Neural progenitor cell (in vitro differentiated cells): ENCODE measurements at regions not wholly inside any gene's neighbourhood (a gene's known extent, or its start where the extent isn't known, plus 50 kb on each side); places are given as distances from the start of the nearest gene placed in this dataset.

Experiments used
- DNase-seq: peaks from one replicate; pipeline ENCODE4 v3.0.0-alpha.2; 2016; ENCODE audit warnings: low spot score
- H2AFZ ChIP-seq: fragments of 200-600 bp; sonication (generic); replicated peaks from 2 replicates; pipeline ENCODE4 v1.6.1; 2016; ENCODE audit warnings: antibody characterized with exemption
- H3F3A ChIP-seq: fragments of 200-600 bp; sonication (generic); 2 replicates; pipeline ENCODE4 v1.6.1; 2016; ENCODE audit warnings: antibody characterized with exemption, low read depth
- H3K27ac ChIP-seq: fragments of 200-600 bp; sonication (generic); 2 replicates; pipeline ENCODE4 v1.5.1; 2016; ENCODE audit warnings: mild to moderate bottlenecking
- H3K27me3 ChIP-seq: fragments of 200-600 bp; sonication (generic); 2 replicates; pipeline ENCODE4 v1.6.1; 2016; ENCODE audit warnings: mild to moderate bottlenecking, moderate library complexity
- H3K36me3 ChIP-seq: fragments of 200-600 bp; sonication (generic); 2 replicates; pipeline ENCODE4 v1.5.1; 2016
- H3K4me1 ChIP-seq: fragments of 200-600 bp; sonication (generic); 2 replicates; pipeline ENCODE4 v1.6.1; 2016; ENCODE audit warnings: mixed run types
- H3K4me2 ChIP-seq: fragments of 200-600 bp; sonication (generic); 2 replicates; pipeline ENCODE4 v1.6.1; 2016
- H3K4me3 ChIP-seq: fragments of 200-600 bp; sonication (generic); 2 replicates; pipeline ENCODE4 v1.5.1; 2016
- H3K79me2 ChIP-seq: fragments of 200-600 bp; sonication (generic); 2 replicates; pipeline ENCODE4 v1.6.1; 2016; ENCODE audit warnings: low read depth
- H3K9ac ChIP-seq: fragments of 200-600 bp; sonication (generic); 2 replicates; pipeline ENCODE4 v1.6.1; 2016
- H3K9me3 ChIP-seq: fragments of 200-600 bp; sonication (generic); 2 replicates; pipeline ENCODE4 v1.5.1; 2016; ENCODE audit warnings: low read depth
- H4K20me1 ChIP-seq: fragments of 200-600 bp; sonication (generic); 2 replicates; pipeline ENCODE4 v1.6.1; 2016; ENCODE audit warnings: low read depth
- H3K27ac Mint-ChIP-seq: 3 replicates; pipeline ENCODE4 v1.8.0; 2021; ENCODE audit warnings: mixed read lengths
- H3K27me3 Mint-ChIP-seq: 2 replicates; pipeline ENCODE4 v1.8.0; 2022; ENCODE audit warnings: low read depth, mild to moderate bottlenecking, inconsistent platforms, moderate library complexity, mixed read lengths; ENCODE audit not compliant: insufficient read depth
- H3K36me3 Mint-ChIP-seq: 3 replicates; pipeline ENCODE4 v1.8.0; 2021; ENCODE audit warnings: mixed read lengths
- H3K4me1 Mint-ChIP-seq: 3 replicates; pipeline ENCODE4 v1.8.0; 2021; ENCODE audit warnings: mixed read lengths
- H3K4me3 Mint-ChIP-seq: 3 replicates; pipeline ENCODE4 v1.8.0; 2021; ENCODE audit warnings: mild to moderate bottlenecking, moderate library complexity, mixed read lengths
- H3K9me3 Mint-ChIP-seq: 3 replicates; pipeline ENCODE4 v1.8.0; 2020; ENCODE audit warnings: mixed read lengths
- EZH2 ChIP-seq: fragments of 200-600 bp; sonication (generic); IDR thresholded peaks from 2 replicates; pipeline ENCODE4 v1.6.1; 2017; ENCODE audit warnings: antibody characterized with exemption, mild to moderate bottlenecking, moderate library complexity
- EZH2phosphoT487 ChIP-seq: fragments of 200-600 bp; sonication (generic); IDR thresholded peaks from 2 replicates; pipeline ENCODE4 v1.6.1; 2017; ENCODE audit warnings: antibody characterized with exemption
- TF ChIP-seq, protein P1 (sequence below): fragments of 200-600 bp; sonication (generic); IDR thresholded peaks from 2 replicates; pipeline ENCODE4 v1.5.1; 2017; ENCODE audit warnings: antibody characterized with exemption, mild to moderate bottlenecking

DNA sequence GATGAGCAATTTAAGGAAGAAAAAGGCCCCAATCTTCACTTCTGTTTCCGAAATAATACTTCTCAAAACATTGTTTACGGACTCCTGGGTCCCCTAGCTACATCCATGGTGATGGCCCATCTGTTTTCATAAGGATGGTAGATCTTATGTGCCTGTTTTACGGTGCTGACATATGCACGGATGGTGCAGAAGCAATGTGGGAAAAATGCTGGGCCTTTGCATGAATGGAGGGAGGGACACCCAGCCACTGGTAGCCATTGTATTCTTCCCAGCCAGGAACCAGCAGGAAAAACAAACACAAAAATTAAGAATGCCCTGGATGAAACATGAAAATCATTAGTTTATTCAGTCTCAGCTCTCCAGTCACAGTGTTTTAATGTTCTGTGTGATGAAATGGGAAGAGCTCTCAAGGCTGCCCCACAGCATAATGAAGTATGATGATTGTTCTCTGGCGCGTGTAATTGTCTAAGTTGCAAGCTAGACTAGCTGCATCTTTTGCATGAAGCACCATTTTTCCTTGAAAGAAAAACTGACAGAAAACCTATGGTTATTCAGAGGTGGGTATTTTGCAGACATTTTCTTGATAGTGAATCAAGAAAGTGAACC, 1201.1 kb upstream of the SLC10A2 start:
- H3K9me3 ChIP-seq: no peaks in the 10 kb centered on the region
- H3K9me3 Mint-ChIP-seq: peaks cover 3% of the 10 kb centered on the region
- H3F3A ChIP-seq: no peaks in the 10 kb centered on the region
- H3K4me1 ChIP-seq: no peaks in the 10 kb centered on the region
- H3K36me3 Mint-ChIP-seq: no peaks in the 10 kb centered on the region
- H3K4me3 ChIP-seq: no peak overlapping the region
- peaks cover 3% of the 10 kb centered on the region for H3K27me3 Mint-ChIP-seq
- peak overlapping the region; percentile 22 for H2AFZ ChIP-seq
- H3K27ac Mint-ChIP-seq: no peak overlapping the region
- H3K79me2 ChIP-seq: no peaks in the 10 kb centered on the region
- no peaks in the 10 kb centered on the region for H3K27me3 ChIP-seq
- no peaks in the 10 kb centered on the region for H3K36me3 ChIP-seq
- no peak overlapping the region for H3K27ac ChIP-seq
- no peak for TF ChIP-seq EZH2
- TF ChIP-seq EZH2phosphoT487: no peak
- TF ChIP-seq, protein P1, sequence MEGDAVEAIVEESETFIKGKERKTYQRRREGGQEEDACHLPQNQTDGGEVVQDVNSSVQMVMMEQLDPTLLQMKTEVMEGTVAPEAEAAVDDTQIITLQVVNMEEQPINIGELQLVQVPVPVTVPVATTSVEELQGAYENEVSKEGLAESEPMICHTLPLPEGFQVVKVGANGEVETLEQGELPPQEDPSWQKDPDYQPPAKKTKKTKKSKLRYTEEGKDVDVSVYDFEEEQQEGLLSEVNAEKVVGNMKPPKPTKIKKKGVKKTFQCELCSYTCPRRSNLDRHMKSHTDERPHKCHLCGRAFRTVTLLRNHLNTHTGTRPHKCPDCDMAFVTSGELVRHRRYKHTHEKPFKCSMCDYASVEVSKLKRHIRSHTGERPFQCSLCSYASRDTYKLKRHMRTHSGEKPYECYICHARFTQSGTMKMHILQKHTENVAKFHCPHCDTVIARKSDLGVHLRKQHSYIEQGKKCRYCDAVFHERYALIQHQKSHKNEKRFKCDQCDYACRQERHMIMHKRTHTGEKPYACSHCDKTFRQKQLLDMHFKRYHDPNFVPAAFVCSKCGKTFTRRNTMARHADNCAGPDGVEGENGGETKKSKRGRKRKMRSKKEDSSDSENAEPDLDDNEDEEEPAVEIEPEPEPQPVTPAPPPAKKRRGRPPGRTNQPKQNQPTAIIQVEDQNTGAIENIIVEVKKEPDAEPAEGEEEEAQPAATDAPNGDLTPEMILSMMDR: no peak
- H3K4me1 Mint-ChIP-seq: peaks cover 2% of the 10 kb centered on the region
- H3K4me3 Mint-ChIP-seq: no peak overlapping the region
- no peak for DNase-seq
- H3K9ac ChIP-seq: no peak overlapping the region
- H3K4me2 ChIP-seq: no peak overlapping the region
- no peaks in the 10 kb centered on the region for H4K20me1 ChIP-seq

DNA sequence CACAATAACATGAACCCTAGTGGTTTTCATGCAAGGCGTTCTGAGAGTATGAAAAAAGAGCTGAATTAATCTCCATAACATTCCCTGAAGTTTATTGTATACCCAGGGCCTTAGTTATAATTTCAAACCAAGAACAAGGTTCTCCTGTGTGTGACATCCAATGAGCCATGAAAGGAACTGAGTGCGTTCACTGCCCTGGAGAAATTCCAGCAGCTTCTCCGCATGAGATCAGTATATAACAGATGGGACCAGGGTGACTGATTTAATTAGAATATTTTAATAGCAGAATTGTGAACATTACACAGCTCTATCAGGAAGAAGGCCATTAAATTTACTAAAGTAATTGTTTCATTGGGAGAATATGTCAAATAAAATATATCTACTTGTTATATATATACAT, 1190.5 kb upstream of the SLC10A2 start:
- no peaks in the 10 kb centered on the region for H3K27me3 ChIP-seq
- no peaks in the 10 kb centered on the region for H3K36me3 ChIP-seq
- Mint-ChIP-seq H3K36me3 (no peaks in the 10 kb centered on the region), H3K4me3 (no peak overlapping the region), H3K9me3 (no peaks in the 10 kb centered on the region), H3K27ac (peak overlapping the region; percentile 36), H3K4me1 (peaks cover 18% of the 10 kb centered on the region), H3K27me3 (no peaks in the 10 kb centered on the region)
- H4K20me1 ChIP-seq: no peaks in the 10 kb centered on the region
- no peaks in the 10 kb centered on the region for H3F3A ChIP-seq
- H3K4me1 ChIP-seq: no peaks in the 10 kb centered on the region
- no peak overlapping the region for H3K4me3 ChIP-seq
- H3K9ac ChIP-seq: no peak overlapping the region
- TF ChIP-seq, protein P1: no peak
- no peak for TF ChIP-seq EZH2phosphoT487
- no peak for TF ChIP-seq EZH2
- DNase-seq: no peak
- peak overlapping the region; percentile 48 for H2AFZ ChIP-seq
- H3K27ac ChIP-seq: no peak overlapping the region
- no peak overlapping the region for H3K4me2 ChIP-seq
- H3K9me3 ChIP-seq: no peaks in the 10 kb centered on the region
- no peaks in the 10 kb centered on the region for H3K79me2 ChIP-seq

DNA sequence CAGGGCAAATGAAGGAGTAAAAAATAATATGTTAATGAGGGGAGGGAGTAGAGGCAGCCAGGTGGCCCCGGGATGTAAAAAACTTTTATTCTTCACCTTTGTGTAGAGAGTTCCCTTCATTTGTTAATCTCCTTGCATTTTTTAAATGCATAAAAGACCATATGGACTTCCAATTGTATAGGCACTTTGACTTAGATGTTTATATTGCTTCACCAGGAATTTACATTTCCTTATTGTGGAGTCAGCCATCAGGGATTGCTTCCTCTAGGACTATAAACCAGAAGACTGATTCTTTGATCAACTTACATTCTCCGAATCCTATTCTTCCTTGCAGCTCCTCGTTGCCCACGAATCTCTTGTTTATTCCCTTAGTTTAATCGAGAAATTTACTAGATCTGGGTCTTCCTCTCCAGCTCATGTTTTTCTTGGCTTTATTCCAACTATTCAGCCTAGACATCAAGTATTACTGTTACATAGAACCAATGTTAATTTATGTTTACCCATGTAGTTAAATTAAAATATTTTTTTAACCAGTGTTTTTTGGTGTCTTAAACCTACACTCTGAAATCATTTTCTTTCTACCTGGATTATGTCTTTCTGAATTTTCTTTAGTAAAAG, 1187.0 kb upstream of the SLC10A2 start:
- Histone ChIP-seq H3K9me3 (no peaks in the 10 kb centered on the region), H2AFZ (peak overlapping the region; percentile 30), H3K79me2 (no peaks in the 10 kb centered on the region), H3K27me3 (no peaks in the 10 kb centered on the region), H3K27ac (no peak overlapping the region), H3K4me3 (no peak overlapping the region), H3K4me2 (no peak overlapping the region), H3K4me1 (no peaks in the 10 kb centered on the region), H3K36me3 (no peaks in the 10 kb centered on the region), H4K20me1 (no peaks in the 10 kb centered on the region), H3K9ac (no peak overlapping the region), H3F3A (no peaks in the 10 kb centered on the region)
- TF ChIP-seq EZH2: no peak
- TF ChIP-seq, protein P1: no peak
- DNase-seq: no peak
- Mint-ChIP-seq H3K4me1 (peaks cover 18% of the 10 kb centered on the region), H3K27me3 (no peaks in the 10 kb centered on the region), H3K36me3 (no peaks in the 10 kb centered on the region), H3K4me3 (no peak overlapping the region), H3K9me3 (no peaks in the 10 kb centered on the region), H3K27ac (no peak overlapping the region)
